SK-N-SH (cell line): ENCODE measurements at regions not wholly inside any gene's neighbourhood (a gene's known extent, or its start where the extent isn't known, plus 50 kb on each side); places are given as distances from the start of the nearest gene placed in this dataset.

Source experiments
- CTCF ChIP-seq: fragments of 200-600 bp; sonication (generic); IDR thresholded peaks from 2 replicates; pipeline ENCODE4 v1.6.1; 2017; ENCODE audit warnings: antibody characterized with exemption, mild to moderate bottlenecking, moderate library complexity
- EZH2phosphoT487 ChIP-seq: fragments of 200-600 bp; sonication (generic); IDR thresholded peaks from 2 replicates; pipeline ENCODE4 v1.6.1; 2017; ENCODE audit warnings: low read depth, mixed run types, mild to moderate bottlenecking, antibody characterized with exemption, moderate library complexity, borderline replicate concordance
- GATA2 ChIP-seq: sonication (generic); formaldehyde crosslinking; IDR thresholded peaks from 2 replicates; pipeline ENCODE4 v1.5.0; 2020; ENCODE audit warnings: mild to moderate bottlenecking, missing genetic modification reagents
- IRF3 ChIP-seq: fragments of 150-350 bp; IDR thresholded peaks from 2 replicates; pipeline ENCODE4 v1.6.1; 2016; ENCODE audit warnings: mild to moderate bottlenecking, low read depth, low read length
- POLR2AphosphoS5 ChIP-seq: IDR thresholded peaks from 2 replicates; pipeline ENCODE4 v1.6.1; 2012; ENCODE audit warnings: low read depth, low read length
- RAD21 ChIP-seq: IDR thresholded peaks from 2 replicates; pipeline ENCODE4 v1.6.1; 2012; ENCODE audit warnings: mild to moderate bottlenecking, low read length
- REST ChIP-seq: IDR thresholded peaks from 2 replicates; pipeline ENCODE4 v1.6.1; 2012; ENCODE audit warnings: mild to moderate bottlenecking, low read depth, low read length, moderate library complexity
- TCF12 ChIP-seq: IDR thresholded peaks from 2 replicates; pipeline ENCODE4 v1.4.0; 2012
- YY1 ChIP-seq: IDR thresholded peaks from 2 replicates; pipeline ENCODE4 v1.4.0; 2012; ENCODE audit warnings: low read depth, mild to moderate bottlenecking

- TF ChIP-seq IRF3 (no peak), RAD21 (no peak), TCF12 (no peak), REST (no peak), CTCF (no peak), GATA2 (CRISPR knock-in tag) (no peak), YY1 (no peak), POLR2AphosphoS5 (no peak), EZH2phosphoT487 (no peak)
These were observed 113.0 kb downstream of the SOX1 start for GRCh38 chr13:112179995-112180394.
